ENCODE measurements at regions not wholly inside any gene's neighbourhood (a gene's known extent, or its start where the extent isn't known, plus 50 kb on each side); places are given as distances from the start of the nearest gene placed in this dataset.

- DNase-seq (ENCODE audit: insufficient read length, low spot score) (no peak), FAIRE-seq (no peak)
- TF ChIP-seq, protein P1, sequence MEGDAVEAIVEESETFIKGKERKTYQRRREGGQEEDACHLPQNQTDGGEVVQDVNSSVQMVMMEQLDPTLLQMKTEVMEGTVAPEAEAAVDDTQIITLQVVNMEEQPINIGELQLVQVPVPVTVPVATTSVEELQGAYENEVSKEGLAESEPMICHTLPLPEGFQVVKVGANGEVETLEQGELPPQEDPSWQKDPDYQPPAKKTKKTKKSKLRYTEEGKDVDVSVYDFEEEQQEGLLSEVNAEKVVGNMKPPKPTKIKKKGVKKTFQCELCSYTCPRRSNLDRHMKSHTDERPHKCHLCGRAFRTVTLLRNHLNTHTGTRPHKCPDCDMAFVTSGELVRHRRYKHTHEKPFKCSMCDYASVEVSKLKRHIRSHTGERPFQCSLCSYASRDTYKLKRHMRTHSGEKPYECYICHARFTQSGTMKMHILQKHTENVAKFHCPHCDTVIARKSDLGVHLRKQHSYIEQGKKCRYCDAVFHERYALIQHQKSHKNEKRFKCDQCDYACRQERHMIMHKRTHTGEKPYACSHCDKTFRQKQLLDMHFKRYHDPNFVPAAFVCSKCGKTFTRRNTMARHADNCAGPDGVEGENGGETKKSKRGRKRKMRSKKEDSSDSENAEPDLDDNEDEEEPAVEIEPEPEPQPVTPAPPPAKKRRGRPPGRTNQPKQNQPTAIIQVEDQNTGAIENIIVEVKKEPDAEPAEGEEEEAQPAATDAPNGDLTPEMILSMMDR (IDR thresholded peaks at IDR 0.05; ENCODE audit: insufficient read depth, missing control alignments) = no peak
Measured at GRCh38 chr4:146061610-146062334, 113.7 kb upstream of the LSM6 start.

- TF ChIP-seq, protein P1 (IDR thresholded peaks at IDR 0.05; ENCODE audit: insufficient read depth, missing control alignments) = no peak
- DNase-seq (ENCODE audit: insufficient read length, low spot score) (no peak), FAIRE-seq (no peak)
Measured at GRCh38 chr4:146059865-146060264, 115.7 kb upstream of the LSM6 start.

DNA sequence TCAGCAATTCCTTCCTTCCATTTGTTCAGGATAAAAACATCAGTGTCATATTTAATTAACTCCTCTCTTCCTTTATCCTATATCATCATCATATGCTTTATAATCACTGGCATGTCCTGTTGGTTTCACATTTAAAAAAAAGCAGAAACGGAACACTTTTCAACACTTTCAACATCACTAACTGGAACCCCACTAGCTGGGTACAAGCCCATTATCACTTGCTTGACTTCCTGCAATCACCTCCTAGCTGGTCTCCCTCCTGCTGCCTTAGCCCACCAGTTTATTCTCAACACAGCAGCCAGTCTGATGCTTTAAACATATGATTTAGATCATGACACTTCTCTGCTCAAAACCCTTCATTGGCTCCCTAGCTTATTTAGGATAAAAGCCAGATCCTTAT is 116.4 kb upstream of the LSM6 start:
- TF ChIP-seq, protein P1 (IDR thresholded peaks at IDR 0.05; ENCODE audit: insufficient read depth, missing control alignments) = no peak
- FAIRE-seq = no peak
- no peak for DNase-seq (ENCODE audit: insufficient read length, low spot score)

GRCh38 chr4:146058531-146058930 is 117.0 kb upstream of the LSM6 start:
- FAIRE-seq = no peak
- no peak for DNase-seq (ENCODE audit: insufficient read length, low spot score)
- TF ChIP-seq, protein P1 (IDR thresholded peaks at IDR 0.05; ENCODE audit: insufficient read depth, missing control alignments) = no peak

DNA sequence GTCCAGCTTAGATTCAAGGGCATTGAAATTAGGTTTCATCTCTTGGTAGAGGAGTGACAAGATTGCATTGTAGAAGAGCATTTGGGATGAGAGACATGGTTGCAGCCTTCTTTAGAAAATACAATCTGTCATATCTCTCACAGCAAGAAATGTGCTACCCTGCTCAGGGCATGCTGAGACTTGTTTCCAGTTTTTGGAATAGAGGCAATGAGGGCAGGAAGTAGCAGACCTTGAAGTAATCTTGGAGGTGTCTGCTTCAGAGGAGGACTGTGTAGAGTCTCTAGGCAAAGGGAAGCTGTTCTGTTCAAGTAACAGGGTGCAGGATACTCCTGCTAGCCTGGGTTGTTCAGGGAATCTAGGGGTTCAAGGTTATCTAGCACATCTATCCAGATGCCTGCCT is 116.1 kb upstream of the ZNF827 start:
- DNase-seq (ENCODE audit: insufficient read length, low spot score) = no peak
- TF ChIP-seq, protein P1 (IDR thresholded peaks at IDR 0.05; ENCODE audit: insufficient read depth, missing control alignments) = no peak
- FAIRE-seq = no peak

GRCh38 chr4:146053891-146054290 is 115.3 kb upstream of the ZNF827 start:
- no peak for FAIRE-seq
- TF ChIP-seq, protein P1 (IDR thresholded peaks at IDR 0.05; ENCODE audit: insufficient read depth, missing control alignments) = no peak
- no peak for DNase-seq (ENCODE audit: insufficient read length, low spot score)

DNA sequence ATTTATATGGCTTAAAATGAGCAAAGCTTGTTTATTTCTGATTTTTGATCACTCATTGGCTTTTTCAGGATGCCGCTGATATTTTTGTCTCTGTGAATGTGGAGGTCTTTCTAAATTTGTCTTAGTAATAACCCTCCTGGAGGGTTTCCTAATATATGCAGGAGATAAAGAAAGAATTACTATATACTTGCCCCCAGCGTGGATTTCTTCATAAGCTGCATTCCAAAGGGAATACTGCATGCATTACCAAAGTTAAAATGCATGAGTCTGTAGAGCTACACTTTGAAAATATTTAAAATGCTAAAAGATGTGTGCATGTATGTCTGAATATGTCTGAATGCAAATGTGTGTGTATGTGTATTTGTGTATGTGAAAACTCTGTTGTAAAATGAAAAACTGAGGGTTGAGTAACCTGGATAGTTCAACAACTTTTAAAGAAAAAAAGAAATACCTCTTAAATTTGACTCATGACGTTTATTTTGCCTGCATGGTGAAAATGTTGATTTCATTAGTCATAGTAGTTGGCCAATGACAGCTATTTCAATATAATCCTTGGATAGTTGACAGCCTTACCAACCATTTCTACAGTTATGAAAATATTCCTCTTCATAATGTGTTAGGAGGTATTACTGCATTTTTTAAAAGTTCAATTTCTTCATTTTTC is 113.2 kb upstream of the ZNF827 start:
- no peak for FAIRE-seq
- TF ChIP-seq, protein P1 (IDR thresholded peaks at IDR 0.05; ENCODE audit: insufficient read depth, missing control alignments) = no peak
- DNase-seq (ENCODE audit: insufficient read length, low spot score) = no peak
